GM12878 (cell line): ENCODE measurements at regions not wholly inside any gene's neighbourhood (a gene's known extent, or its start where the extent isn't known, plus 50 kb on each side); places are given as distances from the start of the nearest gene placed in this dataset.

Experiments
- ATAC-seq: fragments of 200-7000 bp; cut with Tn5 transposase; 3 replicates; pipeline ENCODE4 v1.9.1; 2020; ENCODE audit warnings: mild to moderate bottlenecking, moderate library complexity
- BruUV-seq: library from RNA; stranded (reverse); fragments of 400-500 nt; replicated peaks from 2 replicates; lab custom pipeline; 2021; lab: Mats Ljungman, UMichigan
- CTCF ChIA-PET: fragments of 300-600 bp; sonication (Branson Sonifier 250); formaldehyde crosslinking; extraction: SDS; loops from one replicate; lab custom pipeline; 2021; ENCODE audit warnings: inconsistent platforms; lab: Yijun Ruan, JAX
- POLR2A ChIA-PET: fragments of 350-600 bp; formaldehyde crosslinking; extraction: SDS; loops from one replicate; lab custom pipeline; 2021; ENCODE audit warnings: inconsistent platforms; lab: Charles Lee
- RAD21 ChIA-PET: fragments of 300-600 bp; sonication (Branson Sonifier 250); formaldehyde crosslinking; loops from one replicate; lab custom pipeline; 2023; ENCODE audit warnings: antibody characterized with exemption; ENCODE audit not compliant: unreplicated experiment; lab: Charles Lee
- SMC1A ChIA-PET: fragments of 300-600 bp; sonication (Branson Sonifier 250); formaldehyde crosslinking; loops from one replicate; lab custom pipeline; 2023; ENCODE audit not compliant: unreplicated experiment, uncharacterized antibody; lab: Charles Lee
- DNase-seq: peaks from one replicate; pipeline ENCODE4 v3.0.0-alpha.2; 2011; ENCODE audit warnings: low read depth, low spot score
- FAIRE-seq: peaks from 3 replicates; lab custom pipeline; 2011; peaks lifted over from hg19 to GRCh38; lab: Jason Lieb, UNC
- H2AFZ ChIP-seq: 2 replicates; pipeline ENCODE4 v1.6.0; 2011; ENCODE audit warnings: low read depth, low read length, control low read depth; ENCODE audit not compliant: control insufficient read depth
- H3K27ac ChIP-seq: 2 replicates; pipeline ENCODE4 v1.5.1; 2011; ENCODE audit warnings: control low read depth; ENCODE audit not compliant: control insufficient read depth, insufficient read depth
- H3K27me3 ChIP-seq, 2 experiments: replicated peaks in 1 of 2; 2 replicates each; pipeline versions ENCODE4 v1.6.0 to v1.6.1; 2011; ENCODE audit warnings: low read length in 1 of 2; ENCODE audit not compliant: control insufficient read depth in 2 of 2, insufficient read depth in 2 of 2
- H3K36me3 ChIP-seq, 2 experiments: 2 replicates each; pipeline ENCODE4 v1.5.1; 2011; ENCODE audit warnings: low read length in 1 of 2; ENCODE audit not compliant: control insufficient read depth in 2 of 2, insufficient read depth in 2 of 2
- H3K4me1 ChIP-seq: 2 replicates; pipeline ENCODE4 v1.6.1; 2011; ENCODE audit warnings: mild to moderate bottlenecking, low read length, moderate library complexity, mixed read lengths; ENCODE audit not compliant: control insufficient read depth, insufficient read depth
- H3K4me2 ChIP-seq: 2 replicates; pipeline ENCODE4 v1.6.0; 2011; ENCODE audit warnings: control low read depth; ENCODE audit not compliant: control insufficient read depth, insufficient read depth
- H3K4me3 ChIP-seq: fragments of 200-600 bp; sonication (generic); 2 replicates; pipeline ENCODE4 v1.5.1; 2016
- H3K79me2 ChIP-seq: 2 replicates; pipeline ENCODE4 v1.6.0; 2011; ENCODE audit warnings: low read length; ENCODE audit not compliant: control insufficient read depth, insufficient read depth
- H3K9ac ChIP-seq: 2 replicates; pipeline ENCODE4 v1.8.0; 2011; ENCODE audit warnings: low read length, control low read depth, mixed read lengths; ENCODE audit not compliant: control insufficient read depth, insufficient read depth
- H3K9me3 ChIP-seq: replicated peaks from 3 replicates; pipeline ENCODE4 v1.5.1; 2011; ENCODE audit warnings: mild to moderate bottlenecking, low read length; ENCODE audit not compliant: control insufficient read depth, insufficient read depth
- H4K20me1 ChIP-seq: 2 replicates; pipeline ENCODE4 v1.6.0; 2011; ENCODE audit not compliant: control insufficient read depth, insufficient read depth
- ETV6 ChIP-seq, 2 experiments: fragments of 450-650 bp in 1 of 2; IDR thresholded peaks in 1 of 2; conservative IDR thresholded peaks in 1 of 2; 2 replicates each; pipeline ENCODE4 v1.6.1; 2014; ENCODE audit warnings: antibody characterized with exemption in 1 of 2, borderline replicate concordance in 1 of 2, low read depth in 1 of 2, mild to moderate bottlenecking in 1 of 2, moderate library complexity in 1 of 2
- FOXM1 ChIP-seq: IDR thresholded peaks from 2 replicates; pipeline ENCODE4 v1.6.1; 2012; ENCODE audit warnings: low read depth, mild to moderate bottlenecking, inconsistent platforms, low read length, moderate library complexity
- IKZF2 ChIP-seq, 2 experiments: fragments of 450-650 bp; IDR thresholded peaks; 2 replicates each; pipeline ENCODE4 v1.6.1; 2017; ENCODE audit warnings: mild to moderate bottlenecking in 2 of 2, moderate library complexity in 2 of 2
- MAX ChIP-seq: IDR thresholded peaks from 2 replicates; pipeline ENCODE4 v1.6.1; 2012; ENCODE audit warnings: low read depth, low read length, improper control_type of control experiment
- MEF2B ChIP-seq: fragments of 450-650 bp; IDR thresholded peaks from 2 replicates; pipeline ENCODE4 v1.6.1; 2018; ENCODE audit warnings: mild to moderate bottlenecking, moderate library complexity; ENCODE audit not compliant: partially characterized antibody, poor library complexity, severe bottlenecking
- PML ChIP-seq: IDR thresholded peaks from 2 replicates; pipeline ENCODE4 v1.6.1; 2012; ENCODE audit warnings: low read length, inconsistent platforms
- RB1 ChIP-seq: fragments of 450-650 bp; formaldehyde crosslinking; IDR thresholded peaks from 2 replicates; pipeline ENCODE4 v1.6.1; 2017; ENCODE audit warnings: mild to moderate bottlenecking, borderline replicate concordance
- SMAD5 ChIP-seq: IDR thresholded peaks from 2 replicates; pipeline ENCODE4 v1.6.1; 2016; ENCODE audit warnings: antibody characterized with exemption, low read depth
- ZNF207 ChIP-seq: fragments of 450-650 bp; IDR thresholded peaks from 2 replicates; pipeline ENCODE4 v1.6.1; 2014; ENCODE audit warnings: antibody characterized with exemption, mild to moderate bottlenecking, borderline replicate concordance
- ZZZ3 ChIP-seq: IDR thresholded peaks from 2 replicates; pipeline ENCODE4 v1.6.1; 2011; ENCODE audit warnings: low read depth; ENCODE audit not compliant: control insufficient read depth, insufficient read length
- WGBS: methylation state at CpG from one replicate; pipeline ENCODE4 v1.1.6; 2016; ENCODE audit warnings: low lambda C conversion rate; ENCODE audit not compliant: insufficient replicate concordance, insufficient coverage; ENCODE audit errors: missing lambda C conversion rate; 5-methylcytosine and 5-hydroxymethylcytosine counted together
- in situ Hi-C: fragments of 300-500 bp; cut with MboI; formaldehyde crosslinking; loops from 9 replicates; pipeline ENCODE4 v1.14.3; 2018; ENCODE audit warnings: mixed read lengths
- intact Hi-C: fragments of 100-400 bp; cut with micrococcal nuclease; formaldehyde crosslinking; loops from one replicate; pipeline ENCODE4 v1.14.2; 2022; ENCODE audit not compliant: unreplicated experiment
- TF ChIP-seq, protein P1 (sequence below): IDR thresholded peaks from 2 replicates; pipeline ENCODE4 v1.6.1; 2011; ENCODE audit warnings: borderline replicate concordance, low read depth, mild to moderate bottlenecking, moderate library complexity, low read length; ENCODE audit not compliant: insufficient read depth, poor library complexity, severe bottlenecking

DNA sequence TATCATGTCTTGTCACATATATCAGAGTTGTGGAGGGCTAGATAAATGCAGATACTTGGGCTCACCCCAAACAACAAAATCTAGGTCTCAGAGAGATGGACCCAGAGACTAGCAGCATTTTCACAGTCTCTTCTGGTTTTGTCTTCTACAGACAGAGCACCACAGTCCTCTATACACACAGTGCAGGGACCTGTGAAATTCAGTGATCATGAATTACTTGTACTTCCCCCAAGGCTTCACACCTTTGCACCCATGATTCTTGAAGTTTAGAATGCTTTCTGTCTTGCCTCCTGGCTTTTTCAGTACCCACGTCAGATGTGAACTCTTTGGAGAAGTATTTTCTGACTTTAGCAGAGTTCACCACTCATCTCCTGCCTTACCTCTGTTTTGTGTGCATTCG lies 371.5 kb upstream of the PRR16 start:
- Histone ChIP-seq H3K4me2 (no peak overlapping the region), H4K20me1 (no peaks in the 10 kb centered on the region), H3K9me3 (no peaks in the 10 kb centered on the region), H3K27me3 (no peaks in the 10 kb centered on the region), H3K4me3 (no peak overlapping the region), H3K4me1 (no peaks in the 10 kb centered on the region), H3K36me3 (no peaks in the 10 kb centered on the region), H2AFZ (no peak overlapping the region), H3K9ac (no peak overlapping the region), H3K27ac (no peak overlapping the region)
- RAD21 ChIA-PET: no interaction called here
- intact Hi-C loops (no loop called here), in situ Hi-C loops (no loop called here)
- FAIRE-seq: no peak
- ATAC-seq: no peak; the same call in 2 of the 3 replicates
- BruUV-seq: no TSS peak
- WGBS: 0% methylated on average over 2 of the region's 2 CpGs
- DNase-seq: no peak
- no peak for TF ChIP-seq PML
- TF ChIP-seq SMAD5: no peak
- TF ChIP-seq RB1: no peak
- TF ChIP-seq ZZZ3: no peak
- TF ChIP-seq, protein P1, sequence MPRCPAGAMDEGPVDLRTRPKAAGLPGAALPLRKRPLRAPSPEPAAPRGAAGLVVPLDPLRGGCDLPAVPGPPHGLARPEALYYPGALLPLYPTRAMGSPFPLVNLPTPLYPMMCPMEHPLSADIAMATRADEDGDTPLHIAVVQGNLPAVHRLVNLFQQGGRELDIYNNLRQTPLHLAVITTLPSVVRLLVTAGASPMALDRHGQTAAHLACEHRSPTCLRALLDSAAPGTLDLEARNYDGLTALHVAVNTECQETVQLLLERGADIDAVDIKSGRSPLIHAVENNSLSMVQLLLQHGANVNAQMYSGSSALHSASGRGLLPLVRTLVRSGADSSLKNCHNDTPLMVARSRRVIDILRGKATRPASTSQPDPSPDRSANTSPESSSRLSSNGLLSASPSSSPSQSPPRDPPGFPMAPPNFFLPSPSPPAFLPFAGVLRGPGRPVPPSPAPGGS: no peak
- no peak for TF ChIP-seq MAX
- TF ChIP-seq MEF2B: no peak
- no peak for TF ChIP-seq FOXM1
- no peak for TF ChIP-seq IKZF2 (IDR thresholded peaks at IDR 0.05)
- no peak for TF ChIP-seq ZNF207
- TF ChIP-seq ETV6 (conservative IDR thresholded peaks at IDR 0.05 in 1 of 2, IDR thresholded peaks at IDR 0.05 in 1 of 2; ENCODE audit: borderline replicate concordance in 1 of 2, low read depth in 1 of 2): no peak
- TF ChIP-seq, all 136 proteins: peak for 0
- ChIA-PET POLR2A (no interaction called here), CTCF (no interaction called here), SMC1A (no interaction called here)
- no peaks in the 10 kb centered on the region for H3K79me2 ChIP-seq
